Erythroblast (primary cell): ENCODE measurements at regions not wholly inside any gene's neighbourhood (a gene's known extent, or its start where the extent isn't known, plus 50 kb on each side); places are given as distances from the start of the nearest gene placed in this dataset.
"Not testable (repeated sequence)": the region's sequence is repeated elsewhere in the genome, so short reads cannot be mapped to it uniquely, and the experiment has no call there.

Experiments
- GATA1 ChIP-seq: IDR thresholded peaks from 2 replicates; pipeline ENCODE4 v1.6.1; 2011; ENCODE audit warnings: low read depth, mild to moderate bottlenecking, control low read depth, low read length, moderate library complexity
- POLR2A ChIP-seq: IDR thresholded peaks from 2 replicates; pipeline ENCODE4 v1.6.1; 2011; ENCODE audit warnings: mild to moderate bottlenecking, low read length

DNA sequence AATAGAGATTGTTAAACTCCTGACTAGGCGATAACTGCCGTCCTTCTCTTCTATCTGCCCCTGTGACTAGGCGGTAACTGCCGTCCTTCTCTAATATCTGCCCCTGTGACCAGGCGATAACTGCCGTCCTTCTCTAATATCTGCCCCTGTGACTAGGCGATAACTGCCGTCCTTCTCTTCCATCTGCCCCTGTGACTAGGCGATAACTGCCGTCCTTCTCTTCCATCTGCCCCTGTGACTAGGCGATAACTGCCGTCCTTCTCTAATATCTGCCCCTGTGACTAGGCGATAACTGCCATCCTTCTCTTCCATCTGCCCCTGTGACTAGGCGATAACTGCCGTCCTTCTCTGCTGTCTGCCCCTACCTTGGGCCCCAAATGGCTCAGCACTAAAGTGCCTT lies 59.5 kb upstream of the FRG1 start:
- TF ChIP-seq POLR2A, GATA1: not testable (repeated sequence)
